Natural killer cell (primary cell): ENCODE measurements at regions not wholly inside any gene's neighbourhood (a gene's known extent, or its start where the extent isn't known, plus 50 kb on each side); places are given as distances from the start of the nearest gene placed in this dataset.
"Not testable (repeated sequence)": the region's sequence is repeated elsewhere in the genome, so short reads cannot be mapped to it uniquely, and the experiment has no call there.

ENCODE experiments used
- ATAC-seq, 3 donors: fragments of 150-1000 bp in 2 of 3; fragments of 200-7000 bp in 1 of 3; cut with Tn5 transposase; 1 replicate in 1 of 3; 2 replicates in 2 of 3; pipeline ENCODE4 v1.10.0; 2021; ENCODE audit warnings: mild to moderate bottlenecking in 2 of 3, moderate library complexity in 2 of 3
- DNase-seq, 2 donors: peaks; one replicate each; pipeline versions ENCODE4 v3.0.0 to v3.0.0-alpha.2; 2013 to 2021; ENCODE audit warnings: mixed read lengths in 1 of 2
- H3K27ac ChIP-seq: one replicate; pipeline ENCODE4 v1.5.1; 2013; ENCODE audit warnings: mild to moderate bottlenecking, low read length
- H3K27me3 ChIP-seq: one replicate; pipeline ENCODE4 v1.6.1; 2013; ENCODE audit warnings: low read length; ENCODE audit not compliant: control insufficient read depth, insufficient read depth
- H3K36me3 ChIP-seq: one replicate; pipeline ENCODE4 v1.6.1; 2013; ENCODE audit warnings: low read length; ENCODE audit not compliant: control insufficient read depth, insufficient read depth
- H3K4me1 ChIP-seq: one replicate; pipeline ENCODE4 v1.6.1; 2013; ENCODE audit warnings: low read length; ENCODE audit not compliant: control insufficient read depth, insufficient read depth
- H3K4me3 ChIP-seq: one replicate; pipeline ENCODE4 v1.5.1; 2013; ENCODE audit warnings: low read length
- H3K9me3 ChIP-seq: one replicate; pipeline ENCODE4 v1.6.1; 2013; ENCODE audit warnings: low read length; ENCODE audit not compliant: control insufficient read depth, insufficient read depth
- H3K27ac Mint-ChIP-seq, 2 donors: one replicate each; pipeline ENCODE4 v1.8.0; 2022; ENCODE audit warnings: mild to moderate bottlenecking in 2 of 2, mixed read lengths in 2 of 2, moderate library complexity in 1 of 2
- H3K27me3 Mint-ChIP-seq, 2 donors: one replicate each; pipeline ENCODE4 v1.8.0; 2022; ENCODE audit warnings: low read depth in 2 of 2, mixed read lengths in 2 of 2
- H3K36me3 Mint-ChIP-seq: one replicate; pipeline ENCODE4 v1.8.0; 2022; ENCODE audit warnings: mixed read lengths
- H3K4me1 Mint-ChIP-seq, 2 donors: one replicate each; pipeline ENCODE4 v1.8.0; 2022; ENCODE audit warnings: mixed read lengths in 2 of 2
- H3K4me3 Mint-ChIP-seq: one replicate; pipeline ENCODE4 v1.8.0; 2022; ENCODE audit warnings: mild to moderate bottlenecking, moderate library complexity, mixed read lengths
- H3K9me3 Mint-ChIP-seq, 2 donors: one replicate each; pipeline ENCODE4 v1.8.0; 2022; ENCODE audit warnings: mixed read lengths in 2 of 2
- WGBS: methylation state at CpG from one replicate; pipeline ENCODE4 v1.1.7; 2013; ENCODE audit warnings: missing lambda C conversion rate; ENCODE audit not compliant: insufficient coverage; 5-methylcytosine and 5-hydroxymethylcytosine counted together
- intact Hi-C: fragments of 100-400 bp; cut with micrococcal nuclease; formaldehyde crosslinking; loops from one replicate; pipeline ENCODE4 v1.14.2; 2022
- TF ChIP-seq, protein P1 (sequence below): fragments of 200-600 bp; IDR thresholded peaks from one replicate; pipeline ENCODE4 v1.8.0; 2022; ENCODE audit warnings: antibody characterized with exemption

DNA sequence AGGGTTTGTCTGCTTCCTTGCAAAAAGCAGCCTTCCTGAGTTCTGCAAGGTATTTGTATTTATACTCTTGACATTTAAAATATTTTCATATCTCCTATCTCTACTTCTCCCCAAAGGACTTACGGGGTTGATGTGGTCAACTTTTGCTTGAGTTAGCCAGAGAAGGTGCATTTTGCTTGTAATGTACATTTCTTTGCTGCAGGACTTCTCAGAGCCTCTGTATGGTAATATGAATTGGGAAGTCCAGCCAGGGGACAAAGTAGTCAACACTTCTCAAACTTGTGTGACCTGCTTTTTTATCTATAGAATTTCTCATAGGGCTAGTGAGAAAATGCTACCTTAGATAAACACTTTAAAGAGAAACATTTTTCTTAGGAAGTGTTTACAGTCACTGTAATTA, 148.2 kb upstream of the LRIG1 start:
- H3K27me3 ChIP-seq, result no peaks in the 10 kb centered on the region
- intact Hi-C loops, result no loop called here
- TF ChIP-seq, protein P1, sequence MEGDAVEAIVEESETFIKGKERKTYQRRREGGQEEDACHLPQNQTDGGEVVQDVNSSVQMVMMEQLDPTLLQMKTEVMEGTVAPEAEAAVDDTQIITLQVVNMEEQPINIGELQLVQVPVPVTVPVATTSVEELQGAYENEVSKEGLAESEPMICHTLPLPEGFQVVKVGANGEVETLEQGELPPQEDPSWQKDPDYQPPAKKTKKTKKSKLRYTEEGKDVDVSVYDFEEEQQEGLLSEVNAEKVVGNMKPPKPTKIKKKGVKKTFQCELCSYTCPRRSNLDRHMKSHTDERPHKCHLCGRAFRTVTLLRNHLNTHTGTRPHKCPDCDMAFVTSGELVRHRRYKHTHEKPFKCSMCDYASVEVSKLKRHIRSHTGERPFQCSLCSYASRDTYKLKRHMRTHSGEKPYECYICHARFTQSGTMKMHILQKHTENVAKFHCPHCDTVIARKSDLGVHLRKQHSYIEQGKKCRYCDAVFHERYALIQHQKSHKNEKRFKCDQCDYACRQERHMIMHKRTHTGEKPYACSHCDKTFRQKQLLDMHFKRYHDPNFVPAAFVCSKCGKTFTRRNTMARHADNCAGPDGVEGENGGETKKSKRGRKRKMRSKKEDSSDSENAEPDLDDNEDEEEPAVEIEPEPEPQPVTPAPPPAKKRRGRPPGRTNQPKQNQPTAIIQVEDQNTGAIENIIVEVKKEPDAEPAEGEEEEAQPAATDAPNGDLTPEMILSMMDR, result no peak
- no peaks in the 10 kb centered on the region for H3K9me3 Mint-ChIP-seq
- H3K27ac Mint-ChIP-seq, result no peak overlapping the region
- ATAC-seq (no peak), DNase-seq (no peak)
- no peak overlapping the region for H3K27ac ChIP-seq
- H3K36me3 Mint-ChIP-seq, result no peaks in the 10 kb centered on the region
- WGBS, result no CpG with 5 or more reads among the region's 1 CpG
- no peaks in the 10 kb centered on the region for H3K36me3 ChIP-seq
- no peak overlapping the region for H3K4me3 ChIP-seq
- peaks cover 3 to 21% of the 10 kb centered on the region in 2 donors for H3K27me3 Mint-ChIP-seq
- no peaks in the 10 kb centered on the region for H3K4me1 ChIP-seq
- H3K4me3 Mint-ChIP-seq, result no peak overlapping the region
- no peaks in the 10 kb centered on the region for H3K4me1 Mint-ChIP-seq
- H3K9me3 ChIP-seq, result no peaks in the 10 kb centered on the region

DNA sequence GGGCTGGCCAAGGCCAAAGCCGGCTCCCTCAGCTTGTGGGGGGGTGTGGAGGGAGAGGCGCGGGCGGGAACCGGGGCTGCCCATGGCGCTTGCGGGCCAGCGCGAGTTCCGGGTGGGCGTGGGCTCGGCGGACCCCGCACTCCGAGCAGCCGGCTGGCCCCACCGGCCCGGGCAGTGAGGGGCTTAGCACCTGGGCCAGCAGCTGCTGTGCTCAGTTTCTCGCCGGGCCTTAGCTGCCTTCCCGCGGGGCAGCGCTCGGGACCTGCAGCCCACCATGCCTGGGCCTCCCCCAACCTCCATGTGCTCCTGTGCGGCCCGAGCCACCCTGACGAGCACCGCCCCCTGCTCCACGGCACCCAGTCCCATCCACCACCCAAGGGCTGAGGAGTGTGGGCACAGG, 150.7 kb upstream of the LRIG1 start:
- H3K27ac Mint-ChIP-seq, intact Hi-C loops, H3K4me1 Mint-ChIP-seq, H3K36me3 ChIP-seq, DNase-seq, H3K4me3 ChIP-seq, H3K36me3 Mint-ChIP-seq, H3K27me3 ChIP-seq, ATAC-seq, H3K27ac ChIP-seq, H3K9me3 ChIP-seq, H3K9me3 Mint-ChIP-seq, H3K4me3 Mint-ChIP-seq, H3K4me1 ChIP-seq: not testable (repeated sequence)
- WGBS, result 96% methylated on average over 29 of the region's 29 CpGs
- H3K27me3 Mint-ChIP-seq, result peaks cover 3 to 15% of the 10 kb centered on the region in 2 donors

DNA sequence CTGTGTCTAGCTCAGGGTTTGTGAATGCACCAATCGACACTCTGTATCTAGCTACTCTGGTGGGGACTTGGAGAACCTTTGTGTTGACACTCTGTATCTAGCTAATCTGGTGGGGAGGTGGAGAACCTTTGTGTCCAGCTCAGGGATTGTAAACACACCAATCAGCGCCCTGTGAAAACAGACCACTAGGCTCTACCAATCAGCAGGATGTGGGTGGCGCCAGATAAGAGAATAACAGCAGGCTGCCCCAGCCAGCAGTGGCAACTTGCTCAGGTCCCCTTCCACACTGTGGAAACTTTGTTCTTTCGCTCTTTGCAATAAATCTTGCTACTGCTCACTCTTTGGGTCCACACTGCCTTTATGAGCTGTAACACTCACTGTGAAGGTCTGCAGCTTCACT, 151.3 kb upstream of the LRIG1 start:
- WGBS, result 95% methylated on average over 3 of the region's 4 CpGs
- DNase-seq, H3K36me3 Mint-ChIP-seq, intact Hi-C loops, H3K4me1 Mint-ChIP-seq, H3K27ac Mint-ChIP-seq, H3K27me3 Mint-ChIP-seq, H3K27ac ChIP-seq, H3K9me3 Mint-ChIP-seq, ATAC-seq, H3K4me1 ChIP-seq, H3K36me3 ChIP-seq, H3K9me3 ChIP-seq, H3K27me3 ChIP-seq, H3K4me3 ChIP-seq, H3K4me3 Mint-ChIP-seq: not testable (repeated sequence)

DNA sequence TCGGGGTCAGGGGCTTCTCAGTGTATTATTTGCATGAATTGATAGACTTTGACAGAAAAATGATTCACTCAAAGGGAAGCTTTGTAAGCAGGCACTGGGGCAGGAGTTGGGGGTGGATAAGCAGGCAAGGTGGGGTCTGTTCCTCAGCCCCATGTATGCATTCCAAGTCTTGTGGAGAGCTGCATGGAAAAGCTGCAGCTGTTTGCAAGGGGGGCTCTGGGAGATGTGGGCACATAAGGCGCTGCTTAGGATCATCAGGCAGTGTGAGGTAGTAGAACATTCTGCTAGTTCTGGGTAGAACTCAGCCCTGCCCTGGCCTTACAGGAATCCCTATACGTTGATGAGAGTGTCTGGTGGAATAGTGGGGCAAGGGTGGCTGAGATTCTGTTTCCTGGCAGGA, 154.2 kb upstream of the LRIG1 start:
- no peak overlapping the region for H3K27ac ChIP-seq
- no peak overlapping the region for H3K4me3 ChIP-seq
- DNase-seq (no peak), ATAC-seq (no peak)
- Mint-ChIP-seq H3K4me1 (no peaks in the 10 kb centered on the region), H3K27ac (no peak overlapping the region), H3K36me3 (no peaks in the 10 kb centered on the region), H3K27me3 (peaks cover 5 to 20% of the 10 kb centered on the region in 2 donors), H3K4me3 (no peak overlapping the region), H3K9me3 (no peaks in the 10 kb centered on the region)
- H3K36me3 ChIP-seq, result no peaks in the 10 kb centered on the region
- H3K27me3 ChIP-seq, result no peaks in the 10 kb centered on the region
- 71% methylated on average over 3 of the region's 3 CpGs for WGBS
- H3K9me3 ChIP-seq, result no peaks in the 10 kb centered on the region
- TF ChIP-seq, protein P1, result no peak
- intact Hi-C loops, result no loop called here
- H3K4me1 ChIP-seq, result no peaks in the 10 kb centered on the region

DNA sequence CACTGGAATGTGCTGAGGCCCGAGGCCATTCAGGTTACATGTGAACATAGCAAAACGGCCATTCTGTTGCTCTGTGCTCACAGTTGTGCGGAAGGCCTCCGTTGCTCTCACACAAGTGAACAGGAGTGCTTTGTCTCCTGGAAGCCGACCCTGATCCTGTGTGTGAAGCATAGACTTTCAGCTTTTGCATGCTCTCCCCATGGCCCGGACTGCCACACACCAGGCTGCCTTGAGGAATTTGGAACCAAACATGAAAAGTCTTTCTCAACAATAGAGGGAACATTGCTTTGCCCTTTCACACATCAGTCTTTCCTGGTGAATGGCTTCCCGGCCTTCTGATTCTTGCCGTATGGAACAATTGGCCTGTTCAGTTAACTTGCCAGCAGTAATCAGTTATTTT, 154.8 kb upstream of the LRIG1 start:
- intact Hi-C loops, result no loop called here
- TF ChIP-seq, protein P1, result no peak
- no peak for ATAC-seq

More for the DNA sequence above, 154.8 kb upstream of the LRIG1 start:
- H3K27me3 Mint-ChIP-seq, result peaks cover 5 to 20% of the 10 kb centered on the region in 2 donors
- 78% methylated on average over 8 of the region's 8 CpGs for WGBS
- no peaks in the 10 kb centered on the region for H3K4me1 ChIP-seq
- H3K4me3 ChIP-seq, result no peak overlapping the region
- no peaks in the 10 kb centered on the region for H3K36me3 Mint-ChIP-seq
- no peak overlapping the region for H3K27ac Mint-ChIP-seq
- H3K36me3 ChIP-seq, result no peaks in the 10 kb centered on the region
- no peaks in the 10 kb centered on the region for H3K4me1 Mint-ChIP-seq
- H3K9me3 ChIP-seq, result no peaks in the 10 kb centered on the region
- DNase-seq, result no peak
- H3K4me3 Mint-ChIP-seq, result no peak overlapping the region
- H3K27ac ChIP-seq, result no peak overlapping the region
- H3K27me3 ChIP-seq, result no peaks in the 10 kb centered on the region
- H3K9me3 Mint-ChIP-seq, result no peaks in the 10 kb centered on the region
